ENCODE measurements at regions not wholly inside any gene's neighbourhood (a gene's known extent, or its start where the extent isn't known, plus 50 kb on each side); places are given as distances from the start of the nearest gene placed in this dataset.

GRCh38 chr3:20870106-20870899, 684.3 kb upstream of the SGO1 start:
- Mint-ChIP-seq H3K4me1 (ENCODE audit: unreplicated experiment) (no peaks in the 10 kb centered on the region), H3K9me3 (ENCODE audit: unreplicated experiment) (no peaks in the 10 kb centered on the region), H3K36me3 (ENCODE audit: low read depth, unreplicated experiment) (peaks cover 4% of the 10 kb centered on the region), H3K27me3 (ENCODE audit: unreplicated experiment) (peaks cover 2% of the 10 kb centered on the region), H3K27ac (ENCODE audit: unreplicated experiment) (no peak overlapping the region), H3K4me3 (ENCODE audit: unreplicated experiment) (no peak overlapping the region)
- TF ChIP-seq CTCF (IDR thresholded peaks at IDR 0.05; ENCODE audit: unreplicated experiment), result no peak
- no peak for DNase-seq (ENCODE audit: low spot score)

- H3K4me3 Mint-ChIP-seq (ENCODE audit: unreplicated experiment), result no peak overlapping the region
- H3K27ac Mint-ChIP-seq (ENCODE audit: unreplicated experiment), result no peak overlapping the region
- TF ChIP-seq CTCF (IDR thresholded peaks at IDR 0.05; ENCODE audit: unreplicated experiment), result no peak
- no peak for DNase-seq (ENCODE audit: low spot score)
- H3K27me3 Mint-ChIP-seq (ENCODE audit: unreplicated experiment), result peaks cover 3% of the 10 kb centered on the region
- H3K4me1 Mint-ChIP-seq (ENCODE audit: unreplicated experiment), result no peaks in the 10 kb centered on the region
- peaks cover 4% of the 10 kb centered on the region for H3K36me3 Mint-ChIP-seq (ENCODE audit: low read depth, unreplicated experiment)
- peaks cover 7% of the 10 kb centered on the region for H3K9me3 Mint-ChIP-seq (ENCODE audit: unreplicated experiment)
Observed at GRCh38 chr3:20865803-20866202, 679.8 kb upstream of the SGO1 start.

GRCh38 chr3:20861454-20861853, 675.4 kb upstream of the SGO1 start:
- Mint-ChIP-seq H3K9me3 (ENCODE audit: unreplicated experiment) (peaks cover 7% of the 10 kb centered on the region), H3K27me3 (ENCODE audit: unreplicated experiment) (peaks cover 3% of the 10 kb centered on the region), H3K4me3 (ENCODE audit: unreplicated experiment) (no peak overlapping the region), H3K36me3 (ENCODE audit: low read depth, unreplicated experiment) (peaks cover 4% of the 10 kb centered on the region), H3K27ac (ENCODE audit: unreplicated experiment) (no peak overlapping the region), H3K4me1 (ENCODE audit: unreplicated experiment) (no peaks in the 10 kb centered on the region)
- no peak for DNase-seq (ENCODE audit: low spot score)
- TF ChIP-seq CTCF (IDR thresholded peaks at IDR 0.05; ENCODE audit: unreplicated experiment), result no peak

GRCh38 chr3:20857636-20858035, 671.6 kb upstream of the SGO1 start:
- Mint-ChIP-seq H3K4me1 (ENCODE audit: unreplicated experiment) (no peaks in the 10 kb centered on the region), H3K4me3 (ENCODE audit: unreplicated experiment) (no peak overlapping the region), H3K36me3 (ENCODE audit: low read depth, unreplicated experiment) (no peaks in the 10 kb centered on the region), H3K27ac (ENCODE audit: unreplicated experiment) (no peak overlapping the region), H3K9me3 (ENCODE audit: unreplicated experiment) (no peaks in the 10 kb centered on the region), H3K27me3 (ENCODE audit: unreplicated experiment) (peaks cover 3% of the 10 kb centered on the region)
- DNase-seq (ENCODE audit: low spot score), result no peak
- TF ChIP-seq CTCF (IDR thresholded peaks at IDR 0.05; ENCODE audit: unreplicated experiment), result no peak

GRCh38 chr3:20853890-20854289, 667.9 kb upstream of the SGO1 start:
- H3K36me3 Mint-ChIP-seq (ENCODE audit: low read depth, unreplicated experiment), result no peaks in the 10 kb centered on the region
- H3K4me3 Mint-ChIP-seq (ENCODE audit: unreplicated experiment), result no peak overlapping the region
- H3K4me1 Mint-ChIP-seq (ENCODE audit: unreplicated experiment), result no peaks in the 10 kb centered on the region
- TF ChIP-seq CTCF (IDR thresholded peaks at IDR 0.05; ENCODE audit: unreplicated experiment), result no peak
- no peak overlapping the region for H3K27ac Mint-ChIP-seq (ENCODE audit: unreplicated experiment)
- no peaks in the 10 kb centered on the region for H3K9me3 Mint-ChIP-seq (ENCODE audit: unreplicated experiment)
- no peak for DNase-seq (ENCODE audit: low spot score)
- H3K27me3 Mint-ChIP-seq (ENCODE audit: unreplicated experiment), result no peaks in the 10 kb centered on the region
